Suppressor macrophage treated with lipopolysaccharide for 1 hour (primary cell): ENCODE measurements at regions not wholly inside any gene's neighbourhood (a gene's known extent, or its start where the extent isn't known, plus 50 kb on each side); places are given as distances from the start of the nearest gene placed in this dataset.
"Not testable (repeated sequence)": the region's sequence is repeated elsewhere in the genome, so short reads cannot be mapped to it uniquely, and the experiment has no call there.

Experiments
- DNase-seq, 3 donors: peaks; one replicate each; pipeline ENCODE4 v3.0.0-alpha.2; 2020 to 2022

GRCh38 chr10:37067576-37067975, 57.8 kb upstream of the ANKRD30A start:
- no peak for DNase-seq

GRCh38 chr10:37062296-37062695, 63.1 kb upstream of the ANKRD30A start:
- DNase-seq: not testable (repeated sequence)

GRCh38 chr10:37057261-37057660, 68.1 kb upstream of the ANKRD30A start:
- no peak for DNase-seq

GRCh38 chr10:37053476-37053875, 71.9 kb upstream of the ANKRD30A start:
- DNase-seq: no peak

GRCh38 chr10:37049982-37050381, 75.4 kb upstream of the ANKRD30A start:
- DNase-seq: not testable (repeated sequence)

GRCh38 chr10:37044319-37044718, 81.1 kb upstream of the ANKRD30A start:
- DNase-seq: not testable (repeated sequence)

DNA sequence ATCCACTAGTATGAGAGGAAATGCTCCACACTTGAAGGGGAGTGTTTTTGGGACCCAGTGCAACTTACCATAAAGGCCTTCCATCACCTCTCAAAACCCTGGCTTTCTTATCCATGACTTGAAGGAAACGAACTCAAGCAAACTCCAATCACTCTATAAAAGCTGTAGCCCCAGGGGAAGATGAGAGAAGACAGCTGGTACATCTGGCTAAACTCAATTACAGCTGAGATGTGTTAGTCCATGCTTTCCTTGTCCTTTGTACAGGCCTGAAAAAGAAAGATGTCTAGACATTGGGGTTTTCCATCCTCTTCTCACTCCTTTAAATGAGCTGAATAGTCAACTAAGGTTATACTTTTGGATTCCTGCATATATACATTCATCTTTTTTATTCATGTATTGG, 89.5 kb upstream of the ANKRD30A start:
- DNase-seq: no peak

- DNase-seq: no peak
Measured at GRCh38 chr10:37015498-37015897, 109.9 kb upstream of the ANKRD30A start.

- no peak for DNase-seq
Measured at GRCh38 chr10:37010741-37011140, 114.7 kb upstream of the ANKRD30A start.

GRCh38 chr10:37008276-37008675, 117.1 kb upstream of the ANKRD30A start:
- DNase-seq: not testable (repeated sequence)

DNA sequence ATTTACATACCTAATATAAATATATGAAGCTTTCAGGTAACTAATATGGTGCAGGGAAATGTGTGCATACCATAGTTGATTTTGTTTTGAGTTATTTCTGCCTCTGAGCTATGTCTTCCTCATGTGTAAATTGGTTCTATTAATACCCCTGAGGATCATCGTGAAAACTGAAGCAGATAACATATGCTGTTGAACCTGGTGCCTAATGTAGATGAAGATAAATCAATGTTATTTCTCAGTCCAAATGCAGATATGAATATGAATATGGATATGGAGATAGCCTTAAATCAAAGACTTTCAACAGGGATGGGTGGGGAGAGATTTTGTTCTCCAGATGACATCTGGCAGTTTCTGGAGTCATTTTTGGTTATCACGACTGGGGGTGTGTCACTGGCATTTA, 122.3 kb upstream of the ANKRD30A start:
- no peak for DNase-seq

DNA sequence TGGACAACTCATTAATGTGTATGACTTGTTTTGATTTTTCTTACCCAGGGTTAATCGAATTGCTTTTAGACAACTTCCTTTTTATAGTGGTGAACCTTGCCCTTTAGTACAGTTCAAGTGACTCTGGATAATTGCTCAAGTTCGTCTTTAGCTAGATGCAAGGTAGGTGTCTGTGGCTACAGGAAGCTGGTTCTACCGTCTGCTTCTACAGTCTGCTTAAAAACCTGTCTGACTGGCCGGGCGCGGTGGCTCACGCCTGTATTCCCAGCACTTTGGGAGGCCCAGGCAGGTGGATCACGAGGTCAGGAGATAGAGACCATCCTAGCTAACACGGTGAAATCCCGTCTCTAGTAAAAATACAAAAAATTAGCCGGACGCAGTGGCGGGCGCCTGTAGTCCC, 129.6 kb upstream of the ANKRD30A start:
- DNase-seq: not testable (repeated sequence)

DNA sequence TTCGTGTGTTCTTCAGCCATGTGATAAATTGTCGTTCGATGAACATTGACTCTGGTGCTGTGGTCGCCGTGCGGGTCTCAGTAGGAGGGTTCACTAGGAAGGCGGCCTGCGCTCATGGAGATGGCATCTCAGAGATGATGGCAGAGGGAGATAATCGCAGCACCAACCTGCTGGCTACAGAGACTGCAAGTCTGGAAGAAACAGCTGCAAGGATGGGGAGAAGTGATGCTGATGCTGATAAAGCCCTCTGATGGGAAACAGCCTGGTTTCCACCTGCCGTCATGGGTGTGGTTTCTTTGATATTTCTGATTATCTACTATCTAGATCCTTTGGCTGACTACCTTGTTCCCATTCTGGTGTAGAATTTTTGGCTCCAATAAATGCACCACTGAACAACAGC, 130.5 kb upstream of the ANKRD30A start:
- no peak for DNase-seq

DNA sequence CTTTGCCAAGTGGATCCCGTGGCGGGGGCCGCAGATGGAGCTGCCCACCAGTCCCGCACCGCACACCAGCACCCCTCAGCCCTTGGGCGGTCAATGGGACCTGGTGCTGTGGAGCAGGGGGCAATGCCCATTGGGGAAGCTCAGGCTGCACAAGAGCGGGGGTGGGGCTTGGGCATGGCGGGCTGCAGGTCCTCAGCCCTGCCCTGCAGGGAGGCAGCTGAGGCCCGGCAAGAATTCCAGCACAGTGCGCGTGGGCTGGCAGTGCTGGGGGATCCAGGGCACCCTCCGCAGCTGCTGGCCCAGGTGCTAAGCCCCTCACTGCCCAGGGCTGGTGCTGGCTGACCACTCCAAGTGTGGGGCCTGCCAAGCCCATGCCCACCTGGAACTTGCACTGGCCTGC, 136.2 kb upstream of the ANKRD30A start:
- no peak for DNase-seq

- no peak for DNase-seq
Measured at GRCh38 chr10:36946598-36946997, 178.8 kb upstream of the ANKRD30A start.

DNA sequence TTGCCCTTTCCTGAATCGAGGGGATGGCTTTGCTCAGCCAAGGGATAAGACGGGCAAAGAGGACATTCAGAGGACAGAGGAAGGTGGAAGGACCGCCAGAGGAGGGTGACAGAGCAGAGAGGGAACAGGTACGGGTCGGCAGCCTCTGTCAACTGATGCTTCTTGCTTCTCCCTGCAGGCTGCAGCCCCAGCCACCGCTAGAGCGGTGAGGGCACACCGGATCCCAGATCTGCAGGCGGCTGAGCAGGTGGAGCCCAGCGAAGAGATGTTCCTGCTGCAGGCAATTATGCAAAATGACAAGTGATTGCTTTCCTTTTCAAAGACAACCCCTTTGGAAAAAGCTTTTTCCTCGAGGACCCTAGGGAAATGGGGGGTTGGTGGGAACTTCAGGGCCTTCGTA, 181.9 kb upstream of the ANKRD30A start:
- DNase-seq: no peak

DNA sequence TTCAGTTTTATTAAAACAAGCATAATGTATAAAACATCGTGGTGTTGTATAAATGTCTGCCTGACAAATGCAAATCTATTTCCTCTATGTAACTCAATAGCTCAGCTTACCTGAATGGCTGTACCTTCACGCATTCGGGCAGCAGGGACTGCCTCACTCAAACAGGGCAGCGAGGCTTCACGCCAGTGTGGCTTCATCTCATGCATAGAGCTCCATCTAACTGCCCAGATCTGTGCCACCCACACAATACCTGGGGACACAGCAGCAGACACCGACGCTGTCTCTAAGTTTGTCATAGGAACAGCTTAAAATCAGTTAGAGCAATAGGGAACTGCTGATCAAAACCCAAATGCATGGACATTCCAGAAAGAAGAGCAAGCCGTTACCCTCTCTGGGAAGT, 182.8 kb upstream of the ANKRD30A start:
- DNase-seq: no peak

DNA sequence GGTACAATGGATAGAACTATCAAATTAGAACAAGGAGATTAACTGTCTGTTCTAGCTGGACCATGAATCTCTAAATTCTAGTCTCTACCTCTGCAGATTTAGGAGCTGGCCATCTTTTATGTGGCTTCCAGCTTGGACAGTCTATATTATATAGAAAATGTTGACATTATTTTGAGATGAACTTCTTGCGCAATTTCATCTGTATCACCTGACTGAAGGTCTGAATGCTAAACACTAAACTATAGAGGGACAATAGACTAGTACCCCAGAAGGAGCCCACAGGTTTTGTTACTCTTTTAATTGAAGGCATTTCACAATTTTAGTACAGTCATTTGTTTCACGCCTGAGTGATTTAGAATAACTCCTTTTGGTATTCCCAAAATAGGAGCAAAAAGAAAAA, 222.4 kb upstream of the ANKRD30A start:
- no peak for DNase-seq

- DNase-seq: no peak
Measured at GRCh38 chr10:36899652-36900051, 225.7 kb upstream of the ANKRD30A start.

GRCh38 chr10:36888925-36889573, 236.3 kb upstream of the ANKRD30A start:
- peak; percentile 24 to 44 (median 30) for DNase-seq

DNA sequence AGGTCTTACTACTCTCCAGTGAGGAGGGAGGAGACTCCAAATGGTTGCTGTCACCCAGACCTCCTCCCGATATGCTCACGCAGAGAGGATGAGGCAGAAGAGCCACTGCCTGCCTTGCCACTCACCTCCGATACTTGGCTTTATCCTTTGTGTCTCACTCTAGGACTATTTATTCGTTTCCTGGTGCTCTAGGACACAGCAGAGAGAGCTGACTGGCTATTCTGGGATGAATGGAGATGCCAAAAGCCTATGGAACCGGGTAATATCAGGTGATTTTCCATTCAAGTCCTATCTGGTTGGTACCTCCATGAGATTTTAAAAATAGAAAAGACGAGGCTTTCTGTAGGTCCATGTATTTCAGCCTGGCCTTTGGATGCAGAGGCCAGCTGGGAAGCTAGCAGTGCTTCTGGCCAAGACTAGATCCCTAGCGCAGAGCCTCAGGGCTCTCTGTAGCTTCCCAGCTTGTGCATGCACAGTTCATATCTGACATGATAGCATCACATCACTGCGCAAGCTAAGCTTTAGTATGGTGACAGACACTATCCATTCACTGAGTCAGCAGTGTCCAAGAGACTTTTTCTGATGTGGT, 239.0 kb upstream of the ANKRD30A start:
- DNase-seq: no peak

- DNase-seq: no peak
Measured at GRCh38 chr10:36885746-36886145, 239.7 kb upstream of the ANKRD30A start.

- DNase-seq: no peak
Measured at GRCh38 chr10:36882781-36883180, 242.6 kb upstream of the ANKRD30A start.

- peak in 2 of 3 donors; percentile 26 to 27 for DNase-seq
Measured at GRCh38 chr10:36880898-36881297, 244.5 kb upstream of the ANKRD30A start.
